ENCODE measurements at regions not wholly inside any gene's neighbourhood (a gene's known extent, or its start where the extent isn't known, plus 50 kb on each side); places are given as distances from the start of the nearest gene placed in this dataset.

DNA sequence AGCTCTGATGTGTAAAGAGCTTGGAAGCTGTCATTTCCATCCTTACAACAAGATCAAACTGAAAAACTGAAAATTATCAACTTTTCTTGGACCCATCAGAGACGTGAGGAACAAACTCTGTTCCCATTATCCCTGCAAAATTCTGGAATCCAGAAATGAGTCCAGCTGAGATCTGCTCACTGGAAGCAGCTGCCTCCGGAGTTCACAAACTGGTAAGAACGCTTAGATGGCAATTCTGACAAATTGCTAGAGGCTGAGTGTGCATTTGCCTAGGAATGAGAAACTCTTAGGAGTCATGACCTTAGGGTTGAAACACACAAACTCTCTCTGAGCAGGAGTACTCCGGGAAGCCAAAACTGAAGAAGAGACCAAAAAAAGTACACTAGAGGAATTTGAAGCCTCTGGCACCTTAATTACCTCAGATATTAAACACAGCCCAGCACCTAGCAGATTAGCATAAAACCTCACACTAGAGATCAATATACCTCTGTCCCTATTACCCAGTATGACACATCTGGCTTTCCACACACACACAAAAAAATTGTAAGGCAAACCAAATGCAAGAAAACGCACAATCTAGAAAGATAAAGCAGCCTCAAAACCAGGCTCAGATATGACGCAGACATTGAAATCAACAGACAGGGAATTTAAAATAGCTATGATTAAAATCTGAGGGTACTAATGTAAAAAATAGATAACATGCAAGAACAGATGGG lies 233.5 kb upstream of the SGK1 start:
- TF ChIP-seq TEAD2 (tag; IDR thresholded peaks at IDR 0.05): no peak
- TF ChIP-seq ZBTB8A (IDR thresholded peaks at IDR 0.05; ENCODE audit: partially characterized antibody): no peak
- no peak for TF ChIP-seq MAZ (CRISPR knock-in tag; conservative IDR thresholded peaks at IDR 0.05 in 1 of 2, IDR thresholded peaks at IDR 0.05 in 1 of 2)
- TF ChIP-seq NFE2 (IDR thresholded peaks at IDR 0.05; ENCODE audit: low read depth): no peak
- TF ChIP-seq MED1 (CRISPR knock-in tag; IDR thresholded peaks at IDR 0.05; ENCODE audit: borderline replicate concordance): no peak
- no peak for TF ChIP-seq SIX5 (IDR thresholded peaks at IDR 0.05; ENCODE audit: borderline replicate concordance in 1 of 2, insufficient read depth in 1 of 2, low read depth in 1 of 2, low read length in 2 of 2)
- TF ChIP-seq IRF2 (CRISPR knock-in tag; IDR thresholded peaks at IDR 0.05): no peak
- TF ChIP-seq, protein P1, sequence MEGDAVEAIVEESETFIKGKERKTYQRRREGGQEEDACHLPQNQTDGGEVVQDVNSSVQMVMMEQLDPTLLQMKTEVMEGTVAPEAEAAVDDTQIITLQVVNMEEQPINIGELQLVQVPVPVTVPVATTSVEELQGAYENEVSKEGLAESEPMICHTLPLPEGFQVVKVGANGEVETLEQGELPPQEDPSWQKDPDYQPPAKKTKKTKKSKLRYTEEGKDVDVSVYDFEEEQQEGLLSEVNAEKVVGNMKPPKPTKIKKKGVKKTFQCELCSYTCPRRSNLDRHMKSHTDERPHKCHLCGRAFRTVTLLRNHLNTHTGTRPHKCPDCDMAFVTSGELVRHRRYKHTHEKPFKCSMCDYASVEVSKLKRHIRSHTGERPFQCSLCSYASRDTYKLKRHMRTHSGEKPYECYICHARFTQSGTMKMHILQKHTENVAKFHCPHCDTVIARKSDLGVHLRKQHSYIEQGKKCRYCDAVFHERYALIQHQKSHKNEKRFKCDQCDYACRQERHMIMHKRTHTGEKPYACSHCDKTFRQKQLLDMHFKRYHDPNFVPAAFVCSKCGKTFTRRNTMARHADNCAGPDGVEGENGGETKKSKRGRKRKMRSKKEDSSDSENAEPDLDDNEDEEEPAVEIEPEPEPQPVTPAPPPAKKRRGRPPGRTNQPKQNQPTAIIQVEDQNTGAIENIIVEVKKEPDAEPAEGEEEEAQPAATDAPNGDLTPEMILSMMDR (IDR thresholded peaks at IDR 0.05 in 2 of 3, conservative IDR thresholded peaks at IDR 0.05 in 1 of 3; ENCODE audit: insufficient read depth in 2 of 3, low read depth in 1 of 3, low read length in 3 of 3): no peak
- no peak for TF ChIP-seq PHF8 (IDR thresholded peaks at IDR 0.05; ENCODE audit: borderline replicate concordance, low read length)
- TF ChIP-seq ETV5 (CRISPR knock-in tag; IDR thresholded peaks at IDR 0.05; ENCODE audit: low read depth): no peak
- TF ChIP-seq CHD1 (IDR thresholded peaks at IDR 0.05; ENCODE audit: low read length): no peak
- no peak for TF ChIP-seq TARDBP (IDR thresholded peaks at IDR 0.05)
